ENCODE measurements at regions not wholly inside any gene's neighbourhood (a gene's known extent, or its start where the extent isn't known, plus 50 kb on each side); places are given as distances from the start of the nearest gene placed in this dataset.

DNA sequence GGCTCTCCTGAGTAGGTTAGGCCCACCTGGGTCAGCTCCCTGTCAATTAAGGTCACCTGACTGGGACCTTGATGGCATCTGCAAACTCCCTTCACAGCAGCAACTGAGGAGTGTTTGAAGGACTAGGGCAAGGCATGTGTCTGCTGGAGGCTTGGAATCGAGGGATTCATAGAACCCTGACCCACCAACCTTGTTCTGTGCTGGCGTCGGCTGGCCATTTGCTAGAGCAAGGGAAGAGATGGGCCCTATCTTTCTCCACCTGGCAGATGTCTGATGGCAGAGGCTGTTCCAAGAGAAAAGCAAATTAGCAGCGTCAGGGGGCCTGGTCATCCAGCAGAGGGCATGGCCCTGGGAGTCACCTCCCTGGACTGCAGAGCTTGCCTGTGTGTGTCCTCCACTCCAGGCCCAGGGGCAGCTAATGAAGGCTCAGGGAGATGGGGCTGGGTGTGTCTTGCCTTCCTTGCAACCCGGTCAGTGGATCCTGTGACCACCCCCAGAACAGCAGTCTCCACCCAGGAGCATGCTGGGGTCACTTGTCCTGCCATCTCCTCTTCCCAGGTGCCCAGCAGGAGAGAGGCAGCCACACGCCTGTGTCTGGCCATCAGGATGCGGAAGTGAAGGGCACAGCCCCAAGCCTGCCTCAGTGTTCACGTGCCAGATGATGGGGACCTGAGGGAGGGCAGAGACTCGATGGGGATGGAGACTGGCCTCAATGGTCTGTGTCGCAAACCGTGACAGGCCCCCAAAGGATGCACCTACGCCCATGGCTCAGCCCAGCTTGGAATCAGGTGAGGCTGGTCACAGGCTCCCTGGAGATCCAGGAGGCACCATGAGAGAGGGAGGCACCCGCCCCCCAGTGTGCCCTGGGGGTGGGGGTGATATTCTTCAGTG is 53.9 kb downstream of the BARX1 start:
- Histone ChIP-seq H3K4me1 (replicated peaks in 1 of 2) (no peaks in the 10 kb centered on the region), H3K4me3 (no peak overlapping the region), H3K27ac (no peak overlapping the region)
- in situ Hi-C loops (cut with MboI; ENCODE audit: low pct_unique_long_range_greater_than_20kb in 2 of 9, low sequenced_read_pairs in 9 of 9, unreplicated experiment in 9 of 9): no loop called here
- WGBS, 10 experiments: 0 to 80% (median 40%) methylated on average over 1 to 5 of the region's 13 CpGs; no CpG with 5 or more reads in 7 of the 10 experiments
- no peak for ATAC-seq (replicated peaks in 6 of 8)

GRCh38 chr9:93900436-93900819 is 54.7 kb downstream of the BARX1 start:
- Histone ChIP-seq H3K27ac (no peak overlapping the region), H3K4me3 (no peak overlapping the region), H3K4me1 (replicated peaks in 1 of 2) (no peaks in the 10 kb centered on the region)
- in situ Hi-C loops (cut with MboI; ENCODE audit: low pct_unique_long_range_greater_than_20kb in 2 of 9, low sequenced_read_pairs in 9 of 9, unreplicated experiment in 9 of 9): no loop called here
- WGBS, 10 experiments: 16 to 100% (median 96%) methylated on average over 1 to 5 of the region's 5 CpGs; no CpG with 5 or more reads in 5 of the 10 experiments
- no peak for ATAC-seq (replicated peaks in 6 of 8)

DNA sequence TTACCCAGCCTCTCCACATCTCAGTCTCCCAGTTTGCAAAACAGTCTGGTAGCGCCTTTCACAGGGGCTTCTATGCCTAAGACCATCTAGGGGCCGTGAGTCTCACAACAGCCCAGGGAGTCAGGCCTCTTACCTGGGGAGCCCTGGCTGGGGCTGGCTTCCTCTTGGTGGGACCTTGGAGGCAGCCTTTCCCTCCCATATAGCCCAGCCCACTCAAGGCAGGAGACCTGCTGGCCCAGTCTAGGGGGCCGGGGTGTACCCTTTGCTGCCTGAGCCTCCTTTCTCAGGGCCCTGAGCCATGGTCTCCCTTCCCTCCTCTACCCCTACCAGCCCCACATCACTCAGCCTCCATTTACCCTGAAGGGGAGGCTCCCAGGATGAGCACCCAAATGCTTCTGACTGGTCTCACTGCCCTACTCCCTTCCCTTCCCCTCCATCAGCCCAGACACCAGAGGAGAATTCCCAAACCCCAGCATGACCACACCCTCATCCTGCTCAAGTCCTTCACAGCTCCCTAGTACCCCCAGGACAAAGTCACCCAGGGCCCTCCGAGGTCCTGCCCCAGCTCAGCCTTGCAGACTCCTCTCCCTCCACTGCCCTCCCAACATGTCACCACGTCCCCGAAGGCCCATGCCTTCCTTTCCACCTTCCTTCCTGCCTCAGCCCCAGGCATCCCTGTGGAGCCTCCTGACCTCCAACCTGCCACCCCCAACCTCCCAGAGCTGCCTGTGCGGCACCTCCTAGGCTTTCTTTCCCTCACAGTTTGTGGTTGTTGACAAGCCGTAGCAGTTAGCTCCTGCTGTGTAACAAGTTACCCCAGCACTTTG is 55.3 kb downstream of the BARX1 start:
- 0 to 100% (median 80%) methylated on average over 1 to 3 of the region's 8 CpGs; no CpG with 5 or more reads in 2 of the 10 experiments for WGBS, 10 experiments
- ATAC-seq (replicated peaks in 6 of 8): no peak
- Histone ChIP-seq H3K4me1 (replicated peaks in 1 of 2) (no peaks in the 10 kb centered on the region), H3K4me3 (no peak overlapping the region), H3K27ac (no peak overlapping the region)
- in situ Hi-C loops (cut with MboI; ENCODE audit: low pct_unique_long_range_greater_than_20kb in 2 of 9, low sequenced_read_pairs in 9 of 9, unreplicated experiment in 9 of 9): no loop called here

DNA sequence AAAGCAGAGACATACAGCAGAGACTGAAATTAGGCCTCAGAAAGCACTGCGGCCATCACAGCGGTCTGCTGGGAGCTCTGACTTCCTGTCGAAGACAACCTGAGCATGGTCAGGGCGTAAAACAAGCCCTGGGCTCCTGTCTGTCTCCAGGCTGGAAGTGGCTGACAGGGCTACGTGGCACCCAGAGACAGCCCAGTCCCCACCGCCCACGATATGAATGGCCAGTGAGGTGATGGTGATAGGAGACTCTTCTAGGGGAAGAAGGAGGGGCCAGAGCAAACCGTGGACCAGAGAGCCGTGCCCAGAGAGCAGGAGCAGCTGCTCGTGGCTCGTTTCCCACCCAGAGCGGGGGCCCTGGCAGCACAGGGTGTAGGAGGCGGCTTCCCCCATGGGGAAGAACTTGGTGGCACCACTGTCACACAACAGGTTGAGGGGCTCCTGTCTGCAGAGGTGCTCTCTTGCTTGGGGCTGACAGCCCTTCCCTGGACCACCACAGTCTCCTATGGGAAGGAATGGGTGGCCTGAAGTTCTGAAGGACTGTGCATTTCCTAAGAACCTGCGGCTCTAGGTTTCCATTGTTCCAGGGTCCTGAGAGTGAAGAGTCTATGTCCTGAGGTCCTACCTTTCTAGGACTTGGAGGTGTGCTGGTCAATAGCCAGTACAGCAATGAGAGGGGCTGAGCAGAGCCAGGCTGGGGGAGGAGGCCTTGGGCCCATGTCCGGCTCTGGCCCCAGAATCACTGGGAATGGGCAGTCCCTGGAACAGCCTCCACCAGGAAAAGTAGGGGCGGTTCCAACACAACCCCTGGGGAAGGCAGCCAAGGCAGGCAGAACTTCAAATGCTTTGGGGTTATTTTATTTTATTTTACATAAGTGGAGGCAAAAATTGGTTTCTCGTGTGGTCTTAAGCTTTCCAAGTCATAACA is 56.4 kb downstream of the BARX1 start:
- ATAC-seq (replicated peaks in 6 of 8): peak in 1 of 8 experiments; percentile 14
- in situ Hi-C loops (cut with MboI; ENCODE audit: low pct_unique_long_range_greater_than_20kb in 2 of 9, low sequenced_read_pairs in 9 of 9, unreplicated experiment in 9 of 9): no loop called here
- WGBS, 10 experiments: 0 to 100% (median 75%) methylated on average over 1 to 8 of the region's 17 CpGs; no CpG with 5 or more reads in 3 of the 10 experiments
- H3K4me1 ChIP-seq (replicated peaks in 1 of 2): no peaks in the 10 kb centered on the region
- H3K4me3 ChIP-seq: no peak overlapping the region
- H3K27ac ChIP-seq: no peak overlapping the region

GRCh38 chr9:93898026-93898425 is 57.1 kb downstream of the BARX1 start:
- in situ Hi-C loops (cut with MboI; ENCODE audit: low pct_unique_long_range_greater_than_20kb in 2 of 9, low sequenced_read_pairs in 9 of 9, unreplicated experiment in 9 of 9): no loop called here
- Histone ChIP-seq H3K27ac (no peak overlapping the region), H3K4me3 (no peak overlapping the region), H3K4me1 (replicated peaks in 1 of 2) (no peaks in the 10 kb centered on the region)
- peak in 3 of 8 experiments; percentile 38 to 67 (median 59) for ATAC-seq (replicated peaks in 6 of 8)
- WGBS, 10 experiments: 0 to 80% (median 0%) methylated on average over 1 of the region's 2 CpGs; no CpG with 5 or more reads in 6 of the 10 experiments

- in situ Hi-C loops (cut with MboI; ENCODE audit: low pct_unique_long_range_greater_than_20kb in 2 of 9, low sequenced_read_pairs in 9 of 9, unreplicated experiment in 9 of 9): no loop called here
- 40 to 100% (median 67%) methylated on average over 1 to 6 of the region's 8 CpGs; no CpG with 5 or more reads in 1 of the 10 experiments for WGBS, 10 experiments
Measured at GRCh38 chr9:93897075-93897970, 57.8 kb downstream of the BARX1 start.

GRCh38 chr9:93896496-93897033 is 58.6 kb downstream of the BARX1 start:
- Histone ChIP-seq H3K4me3 (no peak overlapping the region), H3K4me1 (replicated peaks in 1 of 2) (no peaks in the 10 kb centered on the region), H3K27ac (no peak overlapping the region)
- 40 to 100% methylated on average over 1 of the region's 9 CpGs; no CpG with 5 or more reads in 8 of the 10 experiments for whole genome bisulfite sequencing, 10 experiments
- in situ Hi-C loops (cut with MboI; ENCODE audit: low pct_unique_long_range_greater_than_20kb in 2 of 9, low sequenced_read_pairs in 9 of 9, unreplicated experiment in 9 of 9): no loop called here
- ATAC-seq (replicated peaks in 6 of 8): no peak

More at GRCh38 chr9:93897075-93897970, 57.8 kb downstream of the BARX1 start:
- Histone ChIP-seq H3K4me3 (no peak overlapping the region), H3K4me1 (replicated peaks in 1 of 2) (no peaks in the 10 kb centered on the region), H3K27ac (no peak overlapping the region)
- ATAC-seq (replicated peaks in 6 of 8): no peak

DNA sequence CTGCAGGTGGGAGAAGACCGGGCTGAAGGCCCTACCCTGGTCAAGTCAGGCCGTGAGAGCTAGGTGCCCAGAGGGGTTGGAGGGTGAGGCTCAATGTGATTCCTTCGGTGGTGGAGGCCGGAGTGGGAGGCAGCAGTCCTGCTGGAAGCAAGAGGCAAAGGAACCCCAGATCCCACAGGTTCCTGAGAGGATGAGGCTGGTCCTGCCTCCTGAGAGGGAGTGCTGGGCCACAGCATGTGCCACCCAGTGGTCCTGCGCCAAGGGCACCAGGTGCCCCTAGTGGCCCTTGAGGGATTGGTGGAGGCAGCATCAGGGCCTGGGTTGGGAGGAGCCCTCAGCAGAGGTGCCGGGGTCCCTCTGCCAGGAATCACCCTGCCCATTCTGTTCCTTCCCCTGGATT is 59.1 kb downstream of the BARX1 start:
- 100% methylated on average over 2 of the region's 6 CpGs; no CpG with 5 or more reads in 9 of the 10 experiments for WGBS, 10 experiments
- Histone ChIP-seq H3K4me3 (no peak overlapping the region), H3K4me1 (replicated peaks in 1 of 2) (no peaks in the 10 kb centered on the region), H3K27ac (no peak overlapping the region)
- in situ Hi-C loops (cut with MboI; ENCODE audit: low pct_unique_long_range_greater_than_20kb in 2 of 9, low sequenced_read_pairs in 9 of 9, unreplicated experiment in 9 of 9): no loop called here
- ATAC-seq (replicated peaks in 6 of 8): no peak

- no peak for ATAC-seq (replicated peaks in 6 of 8)
- Histone ChIP-seq H3K27ac (no peak overlapping the region), H3K4me1 (replicated peaks in 1 of 2) (no peaks in the 10 kb centered on the region), H3K4me3 (no peak overlapping the region)
- in situ Hi-C loops (cut with MboI; ENCODE audit: low pct_unique_long_range_greater_than_20kb in 2 of 9, low sequenced_read_pairs in 9 of 9, unreplicated experiment in 9 of 9): no loop called here
- 17 to 100% (median 53%) methylated on average over 1 to 7 of the region's 8 CpGs; no CpG with 5 or more reads in 4 of the 10 experiments for WGBS, 10 experiments
Measured at GRCh38 chr9:93895535-93895934, 59.6 kb downstream of the BARX1 start.

DNA sequence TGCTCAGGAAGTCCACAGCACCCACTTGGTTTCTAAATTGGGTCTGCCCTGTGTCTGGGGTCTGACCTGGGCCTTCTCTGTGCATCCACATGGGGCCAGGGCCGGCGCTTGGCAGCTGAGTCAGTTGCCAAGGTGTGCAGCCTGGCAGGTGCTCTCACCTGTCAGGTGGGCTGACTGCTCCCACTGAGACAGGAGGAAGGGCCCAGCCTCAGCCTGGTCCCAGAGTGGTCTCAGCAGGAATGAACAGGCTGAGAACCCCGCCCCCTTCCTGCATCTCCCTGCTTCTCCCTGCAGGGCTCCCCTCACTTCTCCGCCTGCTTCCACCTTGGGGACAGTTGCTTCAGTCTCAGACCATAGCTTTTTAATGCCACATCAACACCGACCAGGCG is 60.5 kb downstream of the BARX1 start:
- no peak for ATAC-seq (replicated peaks in 6 of 8)
- 47 to 95% (median 60%) methylated on average over 1 to 3 of the region's 6 CpGs; no CpG with 5 or more reads in 5 of the 10 experiments for WGBS, 10 experiments
- in situ Hi-C loops (cut with MboI; ENCODE audit: low pct_unique_long_range_greater_than_20kb in 2 of 9, low sequenced_read_pairs in 9 of 9, unreplicated experiment in 9 of 9): no loop called here

DNA sequence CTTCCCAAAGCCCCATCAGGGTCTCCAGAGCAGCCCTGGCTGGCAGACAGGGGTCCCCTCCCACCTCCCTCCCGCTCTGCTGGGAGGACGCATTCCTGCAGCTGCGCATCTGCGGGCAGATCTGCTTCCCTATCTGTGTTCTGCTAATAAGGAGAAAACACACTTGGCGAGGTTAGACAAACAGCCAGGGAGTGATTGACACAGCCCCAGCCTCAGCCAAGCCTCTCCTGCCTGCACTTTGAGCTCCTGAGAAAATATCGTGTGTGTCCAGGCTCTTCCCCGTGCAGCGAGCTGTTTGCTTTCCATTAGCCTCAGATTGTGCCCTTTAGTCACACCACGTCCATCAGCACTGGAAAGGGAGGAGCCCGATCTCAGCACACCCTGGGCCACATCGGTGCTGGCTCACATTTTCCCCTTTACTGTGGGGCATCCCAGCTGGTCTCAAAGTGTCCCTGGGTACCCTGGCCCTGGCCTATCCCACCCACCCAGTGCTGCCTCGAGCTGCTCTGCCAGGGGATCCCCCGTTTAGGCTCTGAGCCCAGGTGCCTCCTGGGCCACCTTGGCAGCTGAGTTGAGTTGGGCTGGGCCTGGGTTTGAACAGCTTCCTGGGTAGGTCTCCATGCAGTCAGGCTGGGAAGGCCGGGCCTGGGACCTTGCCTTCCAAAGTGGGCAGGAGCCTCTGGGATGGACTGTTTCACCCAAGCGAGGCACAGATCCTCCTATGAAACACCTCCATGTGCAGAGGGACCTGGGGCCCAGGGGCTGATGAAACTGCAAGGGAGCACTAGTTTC is 61.1 kb downstream of the BARX1 start:
- no peaks in the 10 kb centered on the region for H3K4me1 ChIP-seq (replicated peaks in 1 of 2)
- H3K27ac ChIP-seq: no peak overlapping the region
- in situ Hi-C loops (cut with MboI; ENCODE audit: low pct_unique_long_range_greater_than_20kb in 2 of 9, low sequenced_read_pairs in 9 of 9, unreplicated experiment in 9 of 9): no loop called here
- 20 to 81% (median 30%) methylated on average over 1 to 8 of the region's 15 CpGs; no CpG with 5 or more reads in 4 of the 10 experiments for WGBS, 10 experiments
- no peak overlapping the region for H3K4me3 ChIP-seq
- ATAC-seq (replicated peaks in 6 of 8): peak in 1 of 8 experiments; percentile 46

More for the DNA sequence above, 60.5 kb downstream of the BARX1 start:
- Histone ChIP-seq H3K4me3 (no peak overlapping the region), H3K27ac (no peak overlapping the region), H3K4me1 (replicated peaks in 1 of 2) (no peaks in the 10 kb centered on the region)

Measured in motor neuron (in vitro differentiated cells).